ENCODE measurements at regions not wholly inside any gene's neighbourhood (a gene's known extent, or its start where the extent isn't known, plus 50 kb on each side); places are given as distances from the start of the nearest gene placed in this dataset.

DNA sequence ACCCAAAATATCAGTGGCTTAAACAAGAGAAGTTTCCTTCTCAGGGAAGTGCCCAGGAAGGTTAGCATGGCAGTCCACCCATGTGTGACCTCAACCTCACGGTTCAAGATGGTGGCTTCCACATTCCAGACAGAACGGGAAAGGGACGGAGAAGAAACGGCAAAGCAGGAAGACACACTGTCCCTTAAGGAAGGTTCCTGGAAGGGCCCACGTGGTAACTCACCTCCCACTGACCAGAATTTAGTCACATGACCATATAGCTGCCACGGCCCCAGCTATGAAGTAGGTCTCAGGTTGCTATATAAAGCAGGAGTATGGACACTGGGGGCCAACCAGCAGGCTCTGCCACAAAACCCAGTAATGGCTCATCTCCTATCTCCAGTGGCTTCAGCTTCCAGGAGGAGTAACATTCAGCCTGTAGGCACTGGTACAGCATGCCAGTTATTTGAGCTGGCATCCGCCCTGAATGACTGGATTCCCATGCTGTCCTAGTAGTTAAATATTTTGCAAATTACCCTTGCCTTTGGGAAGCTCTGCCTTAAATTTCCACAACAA, 278.5 kb upstream of the KLF14 start:
- Mint-ChIP-seq H3K27ac (peak overlapping the region; percentile 97), H3K4me3 (peak overlapping the region; percentile 85), H3K4me1 (peaks cover 72% of the 10 kb centered on the region), H3K27me3 (no peaks in the 10 kb centered on the region), H3K36me3 (ENCODE audit: low read depth) (peaks cover 3% of the 10 kb centered on the region)
- ATAC-seq (peak; percentile 3), DNase-seq (no peak)
- H3K9me3 ChIP-seq (ENCODE audit: control insufficient read depth, low read length, poor library complexity, severe bottlenecking): no peaks in the 10 kb centered on the region

DNA sequence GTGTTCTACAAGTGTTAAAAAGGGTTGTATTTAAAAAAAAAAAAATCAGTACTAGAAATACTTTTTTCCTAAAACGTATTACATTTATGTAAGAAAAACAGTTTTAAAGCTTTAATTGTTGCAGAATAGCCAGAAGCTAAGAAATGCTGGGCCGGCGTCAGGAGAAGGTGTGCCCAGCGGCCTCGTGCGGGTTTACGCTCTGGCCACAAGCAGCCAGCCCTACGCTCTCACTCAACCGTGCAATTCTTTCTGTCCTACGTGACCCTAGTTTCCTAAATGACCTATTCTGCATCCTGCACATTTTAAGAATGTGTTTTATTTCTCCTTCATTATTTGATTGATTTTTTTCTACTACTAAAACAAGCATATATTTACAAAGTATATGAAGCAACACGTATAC, 279.7 kb upstream of the KLF14 start:
- Mint-ChIP-seq H3K36me3 (ENCODE audit: low read depth) (peaks cover 5% of the 10 kb centered on the region), H3K4me3 (peak overlapping the region; percentile 85), H3K27ac (peak overlapping the region; percentile 97), H3K27me3 (no peaks in the 10 kb centered on the region), H3K4me1 (peaks cover 72% of the 10 kb centered on the region)
- no peaks in the 10 kb centered on the region for H3K9me3 ChIP-seq (ENCODE audit: control insufficient read depth, low read length, poor library complexity, severe bottlenecking)
- ATAC-seq: no peak
- no peak for DNase-seq

DNA sequence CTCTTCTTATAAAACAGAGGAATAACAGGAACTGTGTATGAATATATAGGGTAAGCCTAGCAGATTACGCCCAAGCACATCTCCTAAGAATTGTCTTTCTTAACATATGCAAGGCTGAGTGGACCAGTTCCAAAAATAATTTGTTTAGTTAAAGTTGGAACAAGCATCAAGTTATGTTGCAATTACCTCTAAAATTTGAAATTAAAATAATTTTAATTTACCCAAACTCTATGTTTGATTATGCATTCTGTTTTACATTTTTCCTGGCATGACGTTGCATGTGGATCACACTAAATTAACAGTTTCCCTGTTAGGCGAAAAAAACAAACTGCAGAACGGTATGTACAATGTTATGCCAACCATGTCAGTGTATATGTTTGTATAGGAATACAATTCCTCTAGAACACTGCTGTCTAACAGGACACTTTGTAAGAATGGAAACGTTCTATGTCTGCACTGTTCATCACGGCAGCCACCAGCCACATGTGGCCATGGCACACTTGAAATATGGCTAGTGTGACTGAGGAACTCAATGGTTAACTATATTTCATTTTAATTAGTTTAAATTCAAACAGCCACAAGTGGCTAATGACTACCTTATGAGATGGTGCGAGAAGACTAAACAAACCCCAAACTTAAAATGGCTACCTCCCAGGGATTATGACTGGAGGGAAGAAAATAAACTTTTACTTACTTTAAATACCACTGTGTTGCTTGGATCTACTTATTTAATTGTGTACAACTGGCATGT, 281.1 kb upstream of the KLF14 start:
- no peak for DNase-seq
- Mint-ChIP-seq H3K27ac (peak overlapping the region; percentile 97), H3K27me3 (no peaks in the 10 kb centered on the region), H3K4me3 (peak overlapping the region; percentile 85), H3K4me1 (peaks cover 67% of the 10 kb centered on the region), H3K36me3 (ENCODE audit: low read depth) (peaks cover 5% of the 10 kb centered on the region)
- no peaks in the 10 kb centered on the region for H3K9me3 ChIP-seq (ENCODE audit: control insufficient read depth, low read length, poor library complexity, severe bottlenecking)
- ATAC-seq: no peak

DNA sequence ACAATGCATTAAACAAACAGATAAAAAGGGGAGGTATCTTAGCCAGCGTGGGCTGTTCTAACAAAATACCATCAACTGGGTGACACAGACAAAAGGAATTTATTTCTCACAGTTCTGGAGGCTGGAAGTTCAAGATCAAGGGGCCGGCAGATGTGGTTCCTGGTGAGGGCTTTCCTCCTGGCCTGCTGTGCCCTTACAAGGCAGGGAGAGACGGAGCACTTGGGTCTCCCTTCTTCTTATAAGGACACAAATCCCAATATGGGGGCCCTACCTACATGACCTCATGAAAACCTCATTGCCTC, 281.6 kb upstream of the KLF14 start:
- Mint-ChIP-seq H3K4me3 (peak overlapping the region; percentile 56), H3K27ac (peak overlapping the region; percentile 97)

DNA sequence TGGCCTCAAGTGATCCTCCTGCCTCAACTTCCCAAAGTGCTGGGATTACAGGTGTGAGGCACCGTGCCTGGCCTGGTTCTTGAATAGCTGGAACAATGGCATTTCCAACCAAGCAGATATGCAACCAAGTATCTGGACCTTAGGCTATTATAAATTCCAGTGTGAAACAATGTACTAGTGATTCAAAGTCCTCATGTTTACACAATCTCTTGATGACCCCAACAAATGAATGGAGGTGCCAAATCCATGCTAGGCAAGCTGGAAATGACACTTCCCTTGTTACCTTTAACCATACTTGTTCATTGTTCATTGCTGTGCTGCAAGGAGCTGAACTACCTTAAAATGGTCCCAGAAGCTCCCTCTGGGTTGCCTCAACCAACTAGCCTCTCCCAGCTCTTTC, 282.2 kb upstream of the KLF14 start:
- H3K36me3 Mint-ChIP-seq (ENCODE audit: low read depth): peaks cover 8% of the 10 kb centered on the region
- peak overlapping the region; percentile 56 for H3K4me3 Mint-ChIP-seq
- H3K27me3 Mint-ChIP-seq: no peaks in the 10 kb centered on the region
- no peak for DNase-seq
- H3K27ac Mint-ChIP-seq: peak overlapping the region; percentile 97
- no peak for ATAC-seq
- peaks cover 64% of the 10 kb centered on the region for H3K4me1 Mint-ChIP-seq
- H3K9me3 ChIP-seq (ENCODE audit: control insufficient read depth, low read length, poor library complexity, severe bottlenecking): no peaks in the 10 kb centered on the region

More for the DNA sequence above, 281.6 kb upstream of the KLF14 start:
- Mint-ChIP-seq H3K36me3 (ENCODE audit: low read depth) (peaks cover 8% of the 10 kb centered on the region), H3K4me1 (peaks cover 66% of the 10 kb centered on the region), H3K27me3 (no peaks in the 10 kb centered on the region)
- no peaks in the 10 kb centered on the region for H3K9me3 ChIP-seq (ENCODE audit: control insufficient read depth, low read length, poor library complexity, severe bottlenecking)
- DNase-seq (no peak), ATAC-seq (no peak)

DNA sequence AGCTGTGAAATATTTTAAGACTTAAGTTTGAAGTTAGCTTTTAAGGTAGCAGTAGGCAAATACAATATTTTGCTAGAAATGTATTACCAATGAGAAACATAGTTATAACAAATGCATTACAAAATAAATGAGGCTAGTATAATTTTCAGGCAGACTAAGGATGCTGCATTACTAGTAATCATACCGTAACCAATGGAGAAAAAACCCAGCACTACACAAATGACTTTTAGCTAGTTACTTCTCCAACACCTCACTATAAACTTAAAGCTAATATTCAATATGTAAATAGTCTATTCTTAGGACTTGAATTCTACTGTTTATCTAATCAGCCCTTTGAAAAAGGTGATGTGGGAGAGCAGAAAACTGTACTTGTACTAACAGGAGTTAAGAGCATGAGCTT, 285.3 kb upstream of the KLF14 start:
- Mint-ChIP-seq H3K27me3 (no peaks in the 10 kb centered on the region), H3K4me3 (peak overlapping the region; percentile 90), H3K27ac (peak overlapping the region; percentile 97), H3K36me3 (ENCODE audit: low read depth) (peaks cover 10% of the 10 kb centered on the region), H3K4me1 (peaks cover 65% of the 10 kb centered on the region)
- DNase-seq (no peak), ATAC-seq (no peak)
- no peaks in the 10 kb centered on the region for H3K9me3 ChIP-seq (ENCODE audit: control insufficient read depth, low read length, poor library complexity, severe bottlenecking)

DNA sequence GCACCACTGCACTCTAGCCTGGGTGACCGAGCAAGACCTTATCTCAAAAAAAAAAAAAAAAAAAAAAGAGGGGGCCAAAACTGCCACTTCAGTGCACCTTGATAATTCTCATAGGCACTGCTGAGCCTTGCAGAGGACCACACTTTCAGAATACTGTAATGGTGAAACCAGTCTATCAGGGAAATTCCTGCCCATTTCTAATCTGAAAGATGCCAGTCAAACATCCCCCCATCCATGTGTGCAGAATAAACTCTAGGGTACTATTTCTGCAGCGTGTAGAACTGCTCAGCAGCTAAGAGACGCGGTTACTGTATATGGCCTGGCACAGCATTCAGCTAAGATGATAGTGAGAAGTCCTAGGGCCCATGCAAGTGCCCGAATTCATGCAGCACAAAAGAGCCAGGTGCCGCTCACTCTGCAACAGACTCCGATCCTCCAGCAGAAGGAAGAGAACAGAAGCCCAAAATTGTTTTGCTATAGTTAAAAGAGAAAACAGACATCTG, 286.8 kb upstream of the KLF14 start:
- peaks cover 70% of the 10 kb centered on the region for H3K4me1 Mint-ChIP-seq
- peak overlapping the region; percentile 97 for H3K27ac Mint-ChIP-seq
- peaks cover 10% of the 10 kb centered on the region for H3K36me3 Mint-ChIP-seq (ENCODE audit: low read depth)

DNA sequence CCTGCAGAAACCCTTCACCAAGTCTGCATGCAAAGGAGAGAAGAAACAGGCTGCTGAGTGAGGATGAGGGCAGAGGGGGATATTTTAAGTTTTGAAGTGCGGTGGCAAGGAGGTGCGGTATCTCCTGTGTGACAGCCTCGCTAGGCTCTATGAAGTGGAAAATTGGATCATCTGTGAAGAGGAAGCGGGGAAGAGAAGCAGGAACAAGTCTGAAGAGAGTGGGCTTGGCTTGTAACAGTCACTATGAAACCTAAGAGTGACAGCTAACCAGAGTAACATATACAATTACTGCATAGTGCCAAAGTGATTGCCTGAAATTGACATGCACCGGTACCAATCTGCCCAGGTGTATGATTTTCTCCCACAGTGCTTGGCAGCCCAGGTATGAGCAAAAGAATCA, 287.5 kb upstream of the KLF14 start:
- ATAC-seq: peak; percentile 11
- Mint-ChIP-seq H3K4me1 (peaks cover 73% of the 10 kb centered on the region), H3K4me3 (peak overlapping the region; percentile 90), H3K36me3 (ENCODE audit: low read depth) (peaks cover 10% of the 10 kb centered on the region), H3K27ac (peak overlapping the region; percentile 97), H3K27me3 (no peaks in the 10 kb centered on the region)
- H3K9me3 ChIP-seq (ENCODE audit: control insufficient read depth, low read length, poor library complexity, severe bottlenecking): no peaks in the 10 kb centered on the region
- DNase-seq: no peak

More for the DNA sequence above, 286.8 kb upstream of the KLF14 start:
- H3K4me3 Mint-ChIP-seq: peak overlapping the region; percentile 90
- no peaks in the 10 kb centered on the region for H3K27me3 Mint-ChIP-seq
- no peaks in the 10 kb centered on the region for H3K9me3 ChIP-seq (ENCODE audit: control insufficient read depth, low read length, poor library complexity, severe bottlenecking)
- no peak for DNase-seq
- peak; percentile 32 for ATAC-seq

DNA sequence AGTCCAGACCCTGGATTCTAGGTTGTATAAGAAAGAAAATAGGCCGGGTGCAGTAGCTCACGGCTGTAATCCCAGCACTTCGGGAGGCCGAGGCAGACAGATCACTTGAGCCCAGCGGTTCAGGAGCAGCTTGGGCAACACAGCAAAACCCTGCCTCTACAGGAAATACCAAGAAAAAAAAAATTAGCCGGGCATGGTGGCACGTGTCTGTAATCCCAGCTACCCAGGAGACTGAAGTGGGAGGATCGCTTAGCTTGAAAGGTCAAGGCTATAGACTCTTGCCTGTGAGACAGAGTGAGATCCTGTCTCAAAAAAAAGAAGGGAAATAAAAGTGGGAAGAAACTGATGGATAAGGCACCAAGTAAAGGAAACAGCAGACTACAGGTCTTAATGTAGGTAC, 287.9 kb upstream of the KLF14 start:
- Mint-ChIP-seq H3K4me1 (peaks cover 74% of the 10 kb centered on the region), H3K27ac (peak overlapping the region; percentile 97), H3K27me3 (no peaks in the 10 kb centered on the region), H3K36me3 (ENCODE audit: low read depth) (peaks cover 10% of the 10 kb centered on the region), H3K4me3 (peak overlapping the region; percentile 90)
- ATAC-seq (peak; percentile 1), DNase-seq (no peak)
- no peaks in the 10 kb centered on the region for H3K9me3 ChIP-seq (ENCODE audit: control insufficient read depth, low read length, poor library complexity, severe bottlenecking)

DNA sequence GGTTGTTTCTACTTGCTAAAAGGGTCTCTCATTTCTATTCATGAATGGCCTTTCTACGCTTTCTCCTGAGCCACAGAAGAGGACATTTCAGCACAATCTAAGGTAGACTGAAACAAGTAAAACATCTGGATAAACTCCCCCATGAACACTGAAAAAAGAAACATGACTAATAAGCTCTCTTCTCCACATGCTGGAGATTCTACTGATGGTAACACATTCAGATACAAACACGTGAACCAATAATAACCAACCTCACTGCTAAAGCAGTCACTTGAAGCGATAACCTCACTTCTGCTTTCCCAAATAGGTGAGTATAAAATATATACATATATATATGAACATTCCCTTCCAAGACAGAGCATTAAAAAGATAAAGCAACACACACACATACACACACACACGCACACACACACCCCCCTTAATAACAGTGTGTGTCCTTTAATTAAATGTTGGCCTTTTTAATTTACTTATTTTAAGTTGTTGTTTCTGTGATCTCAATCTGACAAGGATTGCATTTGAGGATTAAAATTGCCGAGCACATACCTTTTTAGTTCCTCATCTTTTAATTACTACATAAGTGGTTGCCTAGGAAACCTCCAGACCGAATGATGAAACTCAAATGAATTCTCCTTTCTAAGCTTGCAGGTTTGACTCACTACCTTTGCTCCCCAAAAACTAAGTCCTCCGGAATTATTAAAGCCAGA, 292.4 kb upstream of the KLF14 start:
- DNase-seq (no peak), ATAC-seq (no peak)
- Mint-ChIP-seq H3K27ac (peak overlapping the region; percentile 97), H3K27me3 (no peaks in the 10 kb centered on the region), H3K36me3 (ENCODE audit: low read depth) (peaks cover 8% of the 10 kb centered on the region), H3K4me3 (peak overlapping the region; percentile 89), H3K4me1 (peaks cover 73% of the 10 kb centered on the region)
- no peaks in the 10 kb centered on the region for H3K9me3 ChIP-seq (ENCODE audit: control insufficient read depth, low read length, poor library complexity, severe bottlenecking)

DNA sequence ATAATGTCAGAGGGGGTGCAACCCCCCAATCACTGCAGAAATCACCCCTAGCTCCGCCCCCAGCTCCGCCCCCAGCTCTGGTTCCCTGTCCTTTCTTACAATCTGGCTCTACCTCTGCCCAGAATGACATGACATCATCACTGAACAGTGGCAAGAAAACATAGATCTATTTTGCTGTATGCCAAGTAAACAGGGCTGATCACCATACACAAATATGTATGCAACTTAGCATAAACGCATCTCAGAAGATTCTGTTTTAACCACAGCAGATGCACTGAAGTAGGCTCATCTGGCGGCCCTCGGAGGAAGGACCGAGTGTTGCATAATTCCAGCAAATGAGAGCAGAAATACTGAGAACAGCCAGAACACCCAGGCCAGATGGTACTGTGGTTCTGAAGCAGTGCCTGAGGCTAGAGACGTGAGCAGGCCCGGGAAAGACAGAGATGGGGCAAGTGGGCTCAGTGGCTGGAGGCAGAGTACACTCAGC, 293.3 kb upstream of the KLF14 start:
- Mint-ChIP-seq H3K27me3 (no peaks in the 10 kb centered on the region), H3K36me3 (ENCODE audit: low read depth) (peaks cover 8% of the 10 kb centered on the region), H3K4me1 (peaks cover 74% of the 10 kb centered on the region), H3K4me3 (peak overlapping the region; percentile 89), H3K27ac (peak overlapping the region; percentile 97)
- DNase-seq (peak in 2 of 3 donors; percentile 45 to 56), ATAC-seq (peak; percentile 58)
- no peaks in the 10 kb centered on the region for H3K9me3 ChIP-seq (ENCODE audit: control insufficient read depth, low read length, poor library complexity, severe bottlenecking)

DNA sequence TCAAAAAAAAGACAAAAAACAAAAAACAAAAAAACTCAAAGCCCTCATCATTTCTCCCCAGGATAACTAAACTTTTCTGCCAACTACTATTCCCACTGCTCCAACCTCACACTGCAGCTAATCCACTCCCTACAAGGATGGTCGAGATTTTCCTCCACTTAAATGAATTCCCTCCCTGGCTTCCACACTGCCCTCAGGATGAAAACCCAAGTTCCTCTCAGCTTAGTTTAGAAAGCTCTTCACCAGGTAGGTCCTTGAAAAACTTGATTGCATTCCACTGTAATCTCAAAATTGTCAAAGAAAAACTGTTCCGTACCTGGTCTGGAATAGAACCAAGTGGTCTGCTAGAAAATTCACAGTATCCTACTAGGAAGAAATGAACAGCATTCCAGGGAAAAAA, 294.3 kb upstream of the KLF14 start:
- H3K9me3 ChIP-seq (ENCODE audit: control insufficient read depth, low read length, poor library complexity, severe bottlenecking): no peaks in the 10 kb centered on the region
- peak overlapping the region; percentile 97 for H3K27ac Mint-ChIP-seq
- peak overlapping the region; percentile 89 for H3K4me3 Mint-ChIP-seq
- peaks cover 9% of the 10 kb centered on the region for H3K36me3 Mint-ChIP-seq (ENCODE audit: low read depth)
- peaks cover 76% of the 10 kb centered on the region for H3K4me1 Mint-ChIP-seq
- H3K27me3 Mint-ChIP-seq: no peaks in the 10 kb centered on the region
- no peak for DNase-seq
- ATAC-seq: no peak

DNA sequence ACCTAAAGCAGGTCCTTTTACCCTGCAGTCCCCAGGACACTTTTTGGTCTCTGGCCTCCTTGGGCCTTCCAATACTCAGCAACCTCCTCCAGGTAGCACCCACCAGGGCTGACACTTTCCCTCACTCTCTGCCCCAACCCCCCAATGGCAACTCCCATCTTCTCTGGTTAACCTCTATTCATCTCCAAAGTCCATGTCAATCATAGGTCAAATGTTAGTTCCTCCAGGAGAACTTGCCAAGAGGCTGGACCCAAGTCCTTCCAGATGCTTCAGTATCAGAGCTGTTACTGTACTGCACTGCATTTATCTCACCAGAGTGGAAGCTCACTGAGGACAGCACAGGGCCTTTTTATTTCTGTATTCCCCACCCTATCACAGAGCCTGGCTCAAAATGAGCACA, 295.0 kb upstream of the KLF14 start:
- H3K36me3 Mint-ChIP-seq (ENCODE audit: low read depth): peaks cover 8% of the 10 kb centered on the region
- ATAC-seq (no peak), DNase-seq (no peak)
- peaks cover 76% of the 10 kb centered on the region for H3K4me1 Mint-ChIP-seq
- no peaks in the 10 kb centered on the region for H3K27me3 Mint-ChIP-seq
- H3K4me3 Mint-ChIP-seq: peak overlapping the region; percentile 89
- H3K9me3 ChIP-seq (ENCODE audit: control insufficient read depth, low read length, poor library complexity, severe bottlenecking): no peaks in the 10 kb centered on the region
- peak overlapping the region; percentile 97 for H3K27ac Mint-ChIP-seq
